ENCODE measurements at regions not wholly inside any gene's neighbourhood (a gene's known extent, or its start where the extent isn't known, plus 50 kb on each side); places are given as distances from the start of the nearest gene placed in this dataset.
A peak's percentile ranks its signal among the peaks of the same experiment; 100 is the strongest.

GRCh38 chr17:14784997-14785696 lies 480.0 kb downstream of the PMP22 start:
- H2AFZ ChIP-seq (ENCODE audit: low read length): no peak overlapping the region
- DNase-seq: peak; percentile 56
- H3K79me2 ChIP-seq (ENCODE audit: low read length): no peaks in the 10 kb centered on the region
- 0 out of 2 replicates have a peak, but pooled peaks cover 3% of the 10 kb centered on the region for H3K27me3 ChIP-seq (ENCODE audit: low read length)
- no peak overlapping the region for H3K4me3 ChIP-seq (ENCODE audit: low read length)
- H3K4me1 ChIP-seq (ENCODE audit: low read length): peaks cover 4% of the 10 kb centered on the region
- H3K9me3 ChIP-seq (ENCODE audit: low read length): no peaks in the 10 kb centered on the region
- no peak overlapping the region for H3K4me2 ChIP-seq (ENCODE audit: low read depth, low read length, poor library complexity, severe bottlenecking)
- no peaks in the 10 kb centered on the region for H3K9me2 ChIP-seq (replicated peaks; ENCODE audit: insufficient read depth, low read length)
- H4K20me1 ChIP-seq (ENCODE audit: insufficient read depth, low read depth, low read length): no peaks in the 10 kb centered on the region
- no peak overlapping the region for H3K27ac ChIP-seq (ENCODE audit: low read length)
- no peak overlapping the region for H3K9ac ChIP-seq (ENCODE audit: low read length)
- H3K36me3 ChIP-seq (ENCODE audit: insufficient read depth, low read length): no peaks in the 10 kb centered on the region

GRCh38 chr17:14781123-14781522 lies 480.2 kb downstream of the HS3ST3B1 start:
- Histone ChIP-seq H3K4me3 (ENCODE audit: low read length) (no peak overlapping the region), H2AFZ (ENCODE audit: low read length) (no peak overlapping the region), H3K79me2 (ENCODE audit: low read length) (no peaks in the 10 kb centered on the region), H4K20me1 (ENCODE audit: insufficient read depth, low read depth, low read length) (no peaks in the 10 kb centered on the region), H3K27me3 (ENCODE audit: low read length) (no peaks in the 10 kb centered on the region), H3K4me2 (ENCODE audit: low read depth, low read length, poor library complexity, severe bottlenecking) (no peak overlapping the region), H3K27ac (ENCODE audit: low read length) (no peak overlapping the region), H3K9me3 (ENCODE audit: low read length) (no peaks in the 10 kb centered on the region), H3K9ac (ENCODE audit: low read length) (no peak overlapping the region), H3K36me3 (ENCODE audit: insufficient read depth, low read length) (no peaks in the 10 kb centered on the region), H3K4me1 (ENCODE audit: low read length) (no peaks in the 10 kb centered on the region), H3K9me2 (replicated peaks; ENCODE audit: insufficient read depth, low read length) (no peaks in the 10 kb centered on the region)
- DNase-seq: no peak

- H3K9me2 ChIP-seq (replicated peaks; ENCODE audit: insufficient read depth, low read length): no peaks in the 10 kb centered on the region
- no peaks in the 10 kb centered on the region for H3K9me3 ChIP-seq (ENCODE audit: low read length)
- no peak overlapping the region for H3K27ac ChIP-seq (ENCODE audit: low read length)
- H3K27me3 ChIP-seq (ENCODE audit: low read length): no peaks in the 10 kb centered on the region
- H3K36me3 ChIP-seq (ENCODE audit: insufficient read depth, low read length): no peaks in the 10 kb centered on the region
- H4K20me1 ChIP-seq (ENCODE audit: insufficient read depth, low read depth, low read length): no peaks in the 10 kb centered on the region
- no peak overlapping the region for H2AFZ ChIP-seq (ENCODE audit: low read length)
- no peak overlapping the region for H3K9ac ChIP-seq (ENCODE audit: low read length)
- DNase-seq: no peak
- no peak overlapping the region for H3K4me3 ChIP-seq (ENCODE audit: low read length)
- no peak overlapping the region for H3K4me2 ChIP-seq (ENCODE audit: low read depth, low read length, poor library complexity, severe bottlenecking)
- H3K4me1 ChIP-seq (ENCODE audit: low read length): no peaks in the 10 kb centered on the region
- no peaks in the 10 kb centered on the region for H3K79me2 ChIP-seq (ENCODE audit: low read length)
Observed at GRCh38 chr17:14780097-14780651, 479.3 kb downstream of the HS3ST3B1 start.

- no peak overlapping the region for H3K9ac ChIP-seq (ENCODE audit: low read length)
- no peak overlapping the region for H3K4me3 ChIP-seq (ENCODE audit: low read length)
- no peak overlapping the region for H2AFZ ChIP-seq (ENCODE audit: low read length)
- no peak overlapping the region for H3K4me2 ChIP-seq (ENCODE audit: low read depth, low read length, poor library complexity, severe bottlenecking)
- H3K4me1 ChIP-seq (ENCODE audit: low read length): no peaks in the 10 kb centered on the region
- no peak overlapping the region for H3K27ac ChIP-seq (ENCODE audit: low read length)
- no peaks in the 10 kb centered on the region for H3K9me2 ChIP-seq (replicated peaks; ENCODE audit: insufficient read depth, low read length)
- no peak for DNase-seq
- no peaks in the 10 kb centered on the region for H3K79me2 ChIP-seq (ENCODE audit: low read length)
- H3K9me3 ChIP-seq (ENCODE audit: low read length): no peaks in the 10 kb centered on the region
- H3K36me3 ChIP-seq (ENCODE audit: insufficient read depth, low read length): no peaks in the 10 kb centered on the region
- no peaks in the 10 kb centered on the region for H3K27me3 ChIP-seq (ENCODE audit: low read length)
- H4K20me1 ChIP-seq (ENCODE audit: insufficient read depth, low read depth, low read length): no peaks in the 10 kb centered on the region
Observed at GRCh38 chr17:14779241-14779640, 478.4 kb downstream of the HS3ST3B1 start.

- no peak overlapping the region for H3K9ac ChIP-seq (ENCODE audit: low read length)
- H3K79me2 ChIP-seq (ENCODE audit: low read length): no peaks in the 10 kb centered on the region
- no peaks in the 10 kb centered on the region for H3K9me3 ChIP-seq (ENCODE audit: low read length)
- H3K27ac ChIP-seq (ENCODE audit: low read length): no peak overlapping the region
- no peak overlapping the region for H3K4me3 ChIP-seq (ENCODE audit: low read length)
- H3K9me2 ChIP-seq (replicated peaks; ENCODE audit: insufficient read depth, low read length): no peaks in the 10 kb centered on the region
- no peaks in the 10 kb centered on the region for H3K36me3 ChIP-seq (ENCODE audit: insufficient read depth, low read length)
- no peaks in the 10 kb centered on the region for H3K27me3 ChIP-seq (ENCODE audit: low read length)
- H3K4me1 ChIP-seq (ENCODE audit: low read length): no peaks in the 10 kb centered on the region
- H2AFZ ChIP-seq (ENCODE audit: low read length): no peak overlapping the region
- H3K4me2 ChIP-seq (ENCODE audit: low read depth, low read length, poor library complexity, severe bottlenecking): no peak overlapping the region
- DNase-seq: no peak
- no peaks in the 10 kb centered on the region for H4K20me1 ChIP-seq (ENCODE audit: insufficient read depth, low read depth, low read length)
Observed at GRCh38 chr17:14777291-14777690, 476.4 kb downstream of the HS3ST3B1 start.

GRCh38 chr17:14776791-14777190 lies 475.9 kb downstream of the HS3ST3B1 start:
- Histone ChIP-seq H2AFZ (ENCODE audit: low read length) (no peak overlapping the region), H3K9ac (ENCODE audit: low read length) (no peak overlapping the region), H3K4me2 (ENCODE audit: low read depth, low read length, poor library complexity, severe bottlenecking) (no peak overlapping the region)

GRCh38 chr17:14775731-14776492 lies 475.0 kb downstream of the HS3ST3B1 start:
- no peak for DNase-seq
- H3K36me3 ChIP-seq (ENCODE audit: insufficient read depth, low read length): no peaks in the 10 kb centered on the region
- no peaks in the 10 kb centered on the region for H3K79me2 ChIP-seq (ENCODE audit: low read length)
- H3K27me3 ChIP-seq (ENCODE audit: low read length): no peaks in the 10 kb centered on the region
- H3K4me3 ChIP-seq (ENCODE audit: low read length): no peak overlapping the region
- no peak overlapping the region for H3K9ac ChIP-seq (ENCODE audit: low read length)
- no peaks in the 10 kb centered on the region for H3K9me3 ChIP-seq (ENCODE audit: low read length)
- H2AFZ ChIP-seq (ENCODE audit: low read length): no peak overlapping the region
- H3K4me1 ChIP-seq (ENCODE audit: low read length): no peaks in the 10 kb centered on the region
- H3K4me2 ChIP-seq (ENCODE audit: low read depth, low read length, poor library complexity, severe bottlenecking): no peak overlapping the region
- H3K27ac ChIP-seq (ENCODE audit: low read length): no peak overlapping the region
- H3K9me2 ChIP-seq (replicated peaks; ENCODE audit: insufficient read depth, low read length): no peaks in the 10 kb centered on the region
- no peaks in the 10 kb centered on the region for H4K20me1 ChIP-seq (ENCODE audit: insufficient read depth, low read depth, low read length)

More at GRCh38 chr17:14776791-14777190, 475.9 kb downstream of the HS3ST3B1 start:
- Histone ChIP-seq H3K4me3 (ENCODE audit: low read length) (no peak overlapping the region), H3K27me3 (ENCODE audit: low read length) (no peaks in the 10 kb centered on the region), H3K9me2 (replicated peaks; ENCODE audit: insufficient read depth, low read length) (no peaks in the 10 kb centered on the region), H3K4me1 (ENCODE audit: low read length) (no peaks in the 10 kb centered on the region), H3K27ac (ENCODE audit: low read length) (no peak overlapping the region), H3K79me2 (ENCODE audit: low read length) (no peaks in the 10 kb centered on the region), H3K36me3 (ENCODE audit: insufficient read depth, low read length) (no peaks in the 10 kb centered on the region), H3K9me3 (ENCODE audit: low read length) (no peaks in the 10 kb centered on the region), H4K20me1 (ENCODE audit: insufficient read depth, low read depth, low read length) (no peaks in the 10 kb centered on the region)
- DNase-seq: no peak

GRCh38 chr17:14774774-14775173 lies 473.9 kb downstream of the HS3ST3B1 start:
- Histone ChIP-seq H3K4me1 (ENCODE audit: low read length) (no peaks in the 10 kb centered on the region), H3K4me3 (ENCODE audit: low read length) (no peak overlapping the region), H3K27me3 (ENCODE audit: low read length) (no peaks in the 10 kb centered on the region), H3K27ac (ENCODE audit: low read length) (no peak overlapping the region), H3K9me3 (ENCODE audit: low read length) (no peaks in the 10 kb centered on the region), H3K4me2 (ENCODE audit: low read depth, low read length, poor library complexity, severe bottlenecking) (no peak overlapping the region), H3K9ac (ENCODE audit: low read length) (no peak overlapping the region), H3K9me2 (replicated peaks; ENCODE audit: insufficient read depth, low read length) (no peaks in the 10 kb centered on the region), H3K36me3 (ENCODE audit: insufficient read depth, low read length) (no peaks in the 10 kb centered on the region), H4K20me1 (ENCODE audit: insufficient read depth, low read depth, low read length) (no peaks in the 10 kb centered on the region), H3K79me2 (ENCODE audit: low read length) (no peaks in the 10 kb centered on the region), H2AFZ (ENCODE audit: low read length) (no peak overlapping the region)
- no peak for DNase-seq
